GM04504 (cell line): ENCODE measurements at regions not wholly inside any gene's neighbourhood (a gene's known extent, or its start where the extent isn't known, plus 50 kb on each side); places are given as distances from the start of the nearest gene placed in this dataset.

Source experiments
- DNase-seq: peaks from one replicate; pipeline ENCODE4 v3.0.0-alpha.2; 2012; ENCODE audit warnings: low read depth

DNA sequence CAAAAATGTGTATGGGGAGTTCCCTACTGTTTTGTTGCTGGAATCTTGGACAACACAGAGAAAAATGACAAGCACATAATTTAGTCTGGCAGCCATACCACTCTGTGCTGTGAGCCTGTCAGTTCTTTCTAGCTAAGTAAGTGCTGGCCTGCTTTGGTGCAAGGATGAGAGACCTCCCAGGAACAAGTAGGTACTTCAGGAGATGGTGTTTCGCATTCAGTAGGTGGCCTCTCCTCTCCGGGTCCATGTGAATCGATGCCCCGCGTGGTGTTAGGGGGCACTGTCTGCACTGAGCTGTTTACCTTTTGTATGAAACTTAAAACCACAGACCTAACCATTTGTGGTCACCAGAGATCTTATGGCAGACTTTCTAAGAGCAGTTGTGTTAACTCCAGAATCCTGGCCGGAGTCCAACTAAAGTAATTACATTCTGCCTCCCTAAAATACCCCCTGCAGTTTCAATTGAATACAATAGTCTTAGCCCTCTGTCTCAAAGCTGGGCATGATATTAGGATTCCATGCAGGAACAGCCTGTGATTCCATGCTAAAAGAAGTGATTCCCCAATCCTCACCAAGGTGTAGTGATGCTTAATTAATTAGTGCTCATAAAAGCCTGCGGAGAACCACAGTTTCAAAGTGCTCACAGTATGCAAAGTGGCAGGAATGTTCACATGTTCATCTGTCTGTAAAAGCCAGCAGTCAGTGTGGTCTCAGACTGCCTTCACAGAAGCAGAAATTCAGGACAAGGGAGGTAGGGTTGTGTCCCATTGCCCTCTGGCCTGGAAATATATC lies 64.2 kb downstream of the LLPH start:
- DNase-seq, result no peak

DNA sequence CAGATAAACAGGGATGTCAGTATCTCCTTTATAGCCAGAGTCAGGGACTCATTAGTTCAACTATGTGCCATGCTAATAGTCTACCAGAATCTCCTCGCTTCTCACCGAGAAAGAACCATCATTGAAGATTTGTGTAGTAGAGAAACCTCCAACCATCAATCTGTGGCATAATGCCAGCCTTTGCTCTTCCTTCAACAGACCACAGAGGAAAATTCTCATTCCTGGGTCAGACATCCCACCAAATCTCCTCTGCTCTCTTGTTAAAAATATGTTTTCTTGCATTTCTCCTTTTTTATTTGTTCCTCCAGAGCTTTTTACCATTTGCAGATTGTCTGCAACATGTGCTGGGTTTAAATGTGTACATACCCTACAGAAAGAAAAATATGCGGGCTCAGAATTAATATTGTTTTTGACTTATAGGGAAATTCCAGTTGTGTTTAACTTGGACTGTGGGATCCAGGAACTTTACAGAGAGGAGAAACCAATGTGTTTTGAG lies 64.9 kb downstream of the LLPH start:
- no peak for DNase-seq

DNA sequence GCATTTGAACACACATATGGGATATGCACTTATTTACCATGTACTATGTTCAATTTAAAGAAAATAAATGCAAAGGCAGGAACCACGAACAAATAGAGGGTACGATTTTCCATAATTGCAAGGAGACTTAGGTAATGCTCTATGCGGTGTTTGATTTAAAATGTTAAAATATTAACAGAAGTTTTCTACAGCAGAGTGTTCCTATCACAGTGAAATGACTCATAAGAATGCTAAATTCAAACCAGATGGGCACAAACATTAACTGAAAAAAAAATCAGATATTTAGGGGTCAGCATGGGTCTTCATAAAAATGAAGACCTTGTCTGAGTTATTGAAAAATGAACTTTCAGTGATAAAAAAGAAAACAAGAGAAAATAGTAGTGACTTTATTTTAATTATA lies 65.4 kb downstream of the LLPH start:
- DNase-seq, result no peak

DNA sequence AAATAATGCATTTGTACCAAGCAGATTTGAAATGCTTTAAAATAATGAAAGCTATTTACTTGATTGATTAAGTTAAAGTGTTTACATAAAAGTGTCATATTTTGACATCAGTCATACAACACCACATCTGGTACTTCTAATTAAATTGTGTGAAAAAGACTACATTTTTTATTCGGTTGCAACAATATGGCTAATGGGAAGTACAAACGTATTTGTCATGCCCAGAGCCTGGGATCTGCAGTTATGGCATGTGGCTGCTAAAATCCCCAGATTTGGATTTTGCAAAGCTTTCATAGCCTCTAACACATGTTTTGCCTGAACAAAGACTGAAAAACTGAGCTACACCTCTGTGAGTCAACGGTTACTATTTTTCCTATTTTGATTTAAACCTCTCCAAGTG lies 66.6 kb downstream of the LLPH start:
- no peak for DNase-seq

DNA sequence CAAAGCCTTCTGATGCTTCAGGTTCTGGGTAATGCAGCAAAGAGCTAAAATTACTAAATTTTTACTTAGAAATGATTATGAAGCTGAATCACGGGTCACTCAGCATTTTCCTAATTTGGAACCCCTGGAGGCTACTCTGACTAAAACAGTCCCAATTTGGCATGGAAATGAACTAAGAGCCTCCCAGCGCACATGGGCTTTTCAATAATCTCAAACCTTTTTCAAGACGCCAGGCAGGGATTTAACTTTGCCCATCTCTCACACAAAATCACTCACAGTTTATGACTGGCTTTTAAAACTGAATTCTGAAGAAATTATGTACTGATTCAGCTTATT lies 68.3 kb downstream of the LLPH start:
- no peak for DNase-seq

DNA sequence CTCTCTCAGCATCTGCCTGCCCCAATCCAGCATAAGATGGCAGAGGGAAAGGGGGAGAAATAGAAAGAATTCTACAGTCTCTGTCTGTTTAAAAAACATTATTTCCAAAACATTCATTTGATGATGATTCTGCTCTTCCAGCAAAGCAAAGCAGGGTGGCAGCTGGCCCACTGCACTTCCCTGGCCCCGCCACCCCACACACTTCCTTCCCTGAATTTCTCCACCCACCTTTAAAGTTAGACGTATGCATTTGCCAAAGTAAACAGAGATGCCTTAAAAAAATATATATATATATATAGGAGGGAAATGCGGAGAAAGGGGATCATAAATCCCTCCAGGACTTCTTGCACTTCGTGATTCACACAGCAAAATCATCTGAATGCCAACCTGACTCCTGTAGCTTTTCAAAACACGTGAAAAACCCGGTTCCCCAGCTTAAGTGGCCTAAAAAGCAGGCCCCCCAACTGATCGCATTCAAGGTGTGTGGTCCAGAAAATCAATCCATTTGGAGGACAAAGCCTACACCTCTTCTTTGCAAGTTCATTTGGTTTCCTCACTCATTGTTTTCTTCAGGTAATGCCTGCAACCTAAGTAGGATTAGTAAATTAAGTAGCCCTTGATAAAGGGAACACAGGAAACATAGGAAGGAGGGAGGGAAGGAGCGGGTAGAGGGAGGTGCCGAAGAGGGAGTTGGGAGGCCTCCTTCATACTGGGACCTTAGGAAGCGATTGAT lies 68.8 kb downstream of the LLPH start:
- DNase-seq, result no peak

DNA sequence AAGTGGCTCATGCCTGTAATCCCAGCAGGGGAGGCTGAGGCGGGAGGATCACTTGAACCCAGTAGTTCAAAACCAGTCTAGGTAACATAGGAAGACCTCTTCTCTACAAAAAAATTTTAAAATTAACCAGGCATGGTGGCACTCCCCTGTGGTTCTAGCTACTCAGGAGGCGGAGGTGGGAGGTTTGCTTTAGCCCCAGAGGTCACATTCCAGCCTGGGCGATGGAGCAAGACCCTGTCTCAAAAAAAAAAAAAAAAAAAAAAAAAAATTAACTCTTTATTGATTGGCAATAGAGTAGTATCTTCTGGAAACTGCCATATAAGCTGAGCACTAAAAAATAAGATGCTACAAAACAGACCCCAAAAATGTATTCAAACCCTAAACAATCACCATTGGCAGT lies 69.5 kb downstream of the LLPH start:
- no peak for DNase-seq

DNA sequence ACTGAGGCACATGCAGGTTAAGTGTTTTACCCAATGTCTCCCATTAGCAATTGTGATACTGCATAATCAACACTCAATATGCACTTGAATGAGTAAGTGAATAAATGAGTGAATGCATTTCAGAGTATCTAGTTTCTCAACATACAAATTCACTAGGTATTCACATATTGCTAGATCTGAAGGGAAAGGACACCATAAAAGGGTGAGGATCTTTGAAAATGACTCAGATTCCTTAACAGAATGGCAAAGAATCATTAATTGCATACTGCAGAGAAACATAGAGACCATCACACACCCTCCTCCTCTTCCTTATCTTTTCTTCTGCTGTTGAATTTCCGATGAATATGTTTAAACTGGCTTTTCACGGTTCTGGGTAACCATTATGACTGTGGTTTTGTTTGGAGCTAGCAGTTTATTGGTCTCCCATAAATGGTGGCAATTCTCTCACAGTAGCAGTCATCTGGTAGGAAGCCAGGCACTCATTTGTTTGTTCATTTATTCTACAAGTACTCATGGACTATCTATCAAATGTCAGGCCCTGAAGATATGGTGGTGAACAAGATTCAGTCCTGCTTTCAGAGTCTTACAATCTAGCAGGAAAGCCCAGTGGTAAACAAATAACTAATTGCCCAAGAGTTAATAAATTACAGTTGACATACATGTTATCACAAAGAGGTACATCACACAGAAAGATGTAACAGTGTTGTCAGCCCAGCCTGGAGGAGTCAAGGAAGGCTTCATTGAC lies 70.2 kb downstream of the LLPH start:
- no peak for DNase-seq

DNA sequence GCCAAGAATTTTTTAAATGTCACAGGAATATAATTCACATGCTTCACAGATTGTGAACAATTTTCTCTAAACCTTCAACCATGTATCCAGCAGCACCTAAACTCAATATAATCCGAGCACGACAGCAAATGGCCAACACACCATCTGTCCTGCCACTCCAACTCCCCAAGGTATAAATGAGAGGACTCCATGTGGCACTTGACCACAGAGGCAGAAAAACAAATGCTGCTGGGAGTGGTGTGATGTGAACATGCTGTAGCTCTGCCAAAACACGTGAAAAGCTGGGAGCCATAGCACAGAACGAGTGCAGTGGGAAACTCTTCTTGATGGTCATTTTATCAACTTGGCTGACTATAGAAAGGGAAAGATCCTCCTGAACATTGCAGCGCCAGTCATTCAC lies 70.9 kb downstream of the LLPH start:
- no peak for DNase-seq

DNA sequence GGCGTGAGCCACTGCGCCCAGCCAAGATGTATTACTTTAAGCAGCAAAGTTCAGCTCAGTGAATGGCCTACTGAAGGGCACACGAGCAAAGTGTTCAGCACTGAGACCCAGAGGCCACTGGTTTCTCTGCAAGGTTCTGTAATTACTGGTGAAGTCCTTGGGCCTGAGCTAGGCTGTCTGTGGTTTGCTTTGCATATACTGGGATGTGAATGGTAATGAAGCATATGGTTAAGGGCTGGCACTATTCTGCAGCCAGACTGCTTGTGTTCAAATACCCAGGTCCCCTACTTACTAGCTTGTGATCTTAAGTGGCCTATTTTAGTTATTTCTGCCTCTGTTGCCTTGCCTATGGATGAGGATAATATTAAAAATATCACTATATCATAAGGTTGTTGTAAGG lies 72.0 kb downstream of the LLPH start:
- DNase-seq, result no peak

DNA sequence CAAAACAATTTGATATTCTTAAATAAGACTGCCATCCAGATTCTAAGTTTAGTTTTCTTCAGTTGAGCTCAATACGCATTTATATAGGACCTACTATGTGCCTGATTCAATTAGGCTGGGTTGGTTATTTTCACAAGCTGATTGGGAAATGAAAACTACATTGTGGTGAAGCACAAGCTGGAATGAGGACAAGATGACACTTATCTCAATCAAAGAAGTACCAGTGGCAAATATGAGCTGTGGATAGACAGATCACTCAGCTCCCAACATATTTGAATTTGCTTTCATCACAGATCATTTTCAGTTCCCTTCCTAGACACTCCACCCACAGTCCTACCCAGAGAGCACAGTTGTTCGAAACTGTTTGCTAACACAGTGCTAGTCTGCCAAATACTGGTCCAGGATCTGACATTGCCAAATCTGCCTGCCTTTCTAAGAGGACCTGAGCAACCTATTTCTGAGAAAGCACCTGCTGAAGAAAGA lies 74.7 kb downstream of the LLPH start:
- DNase-seq, result no peak

DNA sequence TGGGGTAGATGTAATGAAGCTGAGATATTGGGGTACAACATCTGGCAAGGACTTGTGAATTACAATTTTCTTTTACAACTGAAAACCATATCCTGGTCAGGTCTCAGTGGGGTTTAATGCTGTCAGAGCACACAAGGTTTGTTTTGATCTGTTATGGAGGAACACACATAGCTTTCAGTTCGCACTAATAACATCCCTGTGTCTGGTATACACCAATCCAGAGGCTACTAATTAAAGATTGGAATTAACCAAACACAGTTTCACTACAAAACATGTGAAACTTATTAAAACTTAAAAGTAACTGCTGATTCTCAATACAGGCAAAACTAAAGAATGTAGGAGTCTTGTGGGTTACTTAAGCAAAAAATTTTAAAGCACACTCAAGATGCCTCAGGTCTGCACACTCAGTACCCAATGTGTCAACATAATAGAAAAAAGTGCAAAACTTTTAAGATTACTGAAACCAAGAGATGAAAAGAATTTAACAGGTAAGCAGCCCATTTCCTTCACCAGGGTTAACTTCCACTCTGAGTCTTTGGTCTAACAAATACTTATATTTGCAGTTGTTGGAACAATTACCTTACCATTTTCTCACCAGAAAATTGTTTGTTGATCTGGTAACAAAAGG lies 77.4 kb downstream of the LLPH start:
- DNase-seq, result no peak

DNA sequence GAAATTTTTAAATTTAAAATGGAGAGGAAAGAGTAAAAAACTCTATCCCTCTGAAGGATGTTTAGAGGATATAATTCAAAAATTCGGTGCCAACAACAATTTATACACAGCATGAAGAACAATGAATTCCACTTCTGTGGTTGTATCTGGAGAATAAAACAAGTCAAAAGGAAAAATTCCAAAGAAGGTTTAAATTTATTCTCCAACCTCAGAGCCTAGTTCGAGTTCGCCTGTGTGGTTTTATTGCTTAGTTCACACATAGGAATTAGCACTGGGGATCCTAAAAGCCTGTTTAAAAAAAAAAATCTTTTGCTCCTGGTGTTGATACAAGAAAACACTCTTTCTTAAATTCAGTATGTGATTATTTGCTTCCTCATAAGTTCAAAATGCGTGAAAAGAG lies 79.2 kb downstream of the LLPH start:
- no peak for DNase-seq

DNA sequence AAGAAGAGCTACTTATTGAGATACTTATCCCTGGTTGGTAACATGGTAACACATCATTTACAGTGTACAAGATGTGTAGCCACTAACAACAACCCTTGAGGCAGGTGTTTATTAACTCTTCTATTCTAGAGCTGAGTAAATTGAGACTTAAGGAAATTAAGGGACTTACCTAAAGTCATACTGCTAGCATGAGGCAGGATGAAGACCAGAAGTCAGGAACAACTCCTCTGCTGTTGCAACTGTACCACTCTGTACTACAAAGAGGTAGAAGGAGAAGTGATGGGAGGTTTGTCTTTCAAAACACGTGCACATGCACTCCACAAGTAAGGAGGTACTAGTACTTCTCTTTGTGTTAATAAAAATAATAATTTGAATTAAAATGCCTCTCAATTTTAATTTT lies 79.9 kb downstream of the LLPH start:
- DNase-seq, result no peak

DNA sequence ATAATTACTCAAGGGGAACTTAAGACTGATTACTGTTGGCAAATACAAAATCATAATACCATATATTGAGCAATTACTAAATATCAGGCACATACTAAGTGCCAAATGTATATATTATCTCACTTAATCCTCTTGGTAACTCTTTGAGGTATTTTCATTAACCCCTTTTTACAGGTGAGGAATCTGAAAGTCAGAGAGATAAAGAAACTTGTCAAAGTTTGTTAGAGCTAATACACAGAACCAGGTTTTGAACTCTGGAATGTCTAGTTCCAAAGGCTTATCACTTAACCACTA lies 80.3 kb downstream of the LLPH start:
- no peak for DNase-seq

DNA sequence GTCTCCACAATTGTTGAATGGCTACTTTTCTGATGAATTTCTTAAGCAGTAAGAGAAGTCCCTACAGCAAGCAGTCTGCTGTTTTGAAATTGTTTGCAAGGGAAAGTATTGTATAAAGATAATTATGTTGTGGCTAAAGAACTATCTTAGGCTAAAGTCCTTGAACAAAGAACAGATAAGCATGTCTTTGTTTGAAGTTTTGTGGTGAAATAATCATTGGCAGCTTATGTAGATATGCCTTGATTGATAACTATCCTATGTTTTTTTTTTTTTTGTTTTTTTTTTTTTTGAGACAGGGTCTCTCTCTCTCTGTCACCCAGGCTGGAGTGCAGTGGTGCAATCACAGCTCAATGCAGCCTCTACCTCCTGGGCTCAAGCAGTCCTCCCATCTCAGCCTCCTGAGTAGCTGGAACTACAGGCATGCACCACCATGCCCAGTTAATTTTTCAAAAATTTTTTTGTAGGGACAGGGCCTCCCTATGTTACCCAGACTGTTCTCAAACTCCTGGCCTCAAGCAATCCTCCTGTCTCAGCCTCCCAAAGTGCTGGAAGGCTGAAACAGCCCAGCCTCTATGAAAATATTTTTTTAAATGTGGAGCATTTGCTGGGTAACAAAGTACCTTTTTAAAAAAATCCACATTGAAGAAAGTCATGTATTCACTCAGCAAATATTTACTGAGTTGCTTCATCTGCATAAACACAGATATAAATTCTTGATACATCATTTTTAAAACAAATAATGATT lies 80.8 kb downstream of the LLPH start:
- DNase-seq, result no peak

DNA sequence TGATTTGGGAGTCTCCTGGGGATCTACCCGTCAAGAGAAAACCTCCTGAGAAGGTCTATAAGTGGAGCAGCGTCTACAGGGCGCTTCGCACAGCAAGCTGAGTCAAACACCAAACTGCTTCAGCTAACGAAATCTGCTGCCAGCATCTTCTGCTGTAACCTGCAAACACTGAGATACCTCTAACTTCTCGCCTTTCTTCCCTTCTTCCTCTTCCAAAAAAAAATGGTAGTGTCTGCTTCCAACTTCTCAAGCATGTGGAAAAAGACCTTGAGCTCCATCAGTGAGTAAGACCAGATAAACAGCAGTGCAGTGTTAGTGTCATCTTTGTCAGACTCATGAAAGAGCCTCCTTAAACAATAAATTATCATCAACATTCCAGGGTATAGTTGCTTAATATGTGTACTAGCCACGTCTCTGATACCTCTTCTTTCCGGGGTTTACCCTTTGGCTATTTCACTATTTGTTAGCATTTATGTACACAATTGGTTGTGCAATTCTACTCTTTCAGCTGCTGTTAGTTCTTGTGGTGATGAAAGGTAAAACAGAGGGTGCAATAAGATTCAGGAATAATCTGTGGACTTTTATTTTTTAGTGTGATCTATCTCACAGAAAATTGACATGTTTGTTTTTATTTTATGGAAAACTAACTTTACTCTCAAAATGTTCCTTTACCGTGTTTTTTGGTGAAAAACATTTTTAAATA lies 81.6 kb downstream of the LLPH start:
- DNase-seq, result no peak

DNA sequence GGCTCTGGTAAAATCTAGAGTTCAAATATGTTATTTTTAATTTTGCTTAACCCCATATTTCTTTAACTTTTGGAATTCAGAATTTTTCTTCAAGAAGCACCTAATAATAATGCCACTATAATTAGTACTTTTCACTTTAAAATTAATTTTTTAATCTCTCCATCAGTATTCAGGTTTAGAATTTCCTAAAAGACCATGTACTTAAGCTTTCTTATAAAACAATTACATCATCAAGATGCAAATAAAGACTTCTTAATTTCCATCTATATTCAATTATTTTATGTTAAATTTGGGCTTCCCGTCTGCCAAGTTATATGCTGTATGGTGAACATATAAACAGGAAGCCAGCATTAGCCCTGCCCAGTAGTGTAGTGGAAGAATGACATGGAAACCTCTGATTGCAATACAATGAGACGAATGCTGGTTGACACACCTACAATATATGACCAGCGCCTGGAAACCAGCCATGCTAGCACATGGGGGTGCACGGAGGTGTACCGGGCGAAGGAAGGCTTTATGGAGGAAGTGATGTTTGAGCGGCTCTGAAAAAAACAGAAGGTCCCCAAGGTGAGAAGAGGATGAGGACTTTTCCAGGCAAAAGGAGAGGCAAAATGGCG lies 82.2 kb downstream of the LLPH start:
- DNase-seq, result no peak

DNA sequence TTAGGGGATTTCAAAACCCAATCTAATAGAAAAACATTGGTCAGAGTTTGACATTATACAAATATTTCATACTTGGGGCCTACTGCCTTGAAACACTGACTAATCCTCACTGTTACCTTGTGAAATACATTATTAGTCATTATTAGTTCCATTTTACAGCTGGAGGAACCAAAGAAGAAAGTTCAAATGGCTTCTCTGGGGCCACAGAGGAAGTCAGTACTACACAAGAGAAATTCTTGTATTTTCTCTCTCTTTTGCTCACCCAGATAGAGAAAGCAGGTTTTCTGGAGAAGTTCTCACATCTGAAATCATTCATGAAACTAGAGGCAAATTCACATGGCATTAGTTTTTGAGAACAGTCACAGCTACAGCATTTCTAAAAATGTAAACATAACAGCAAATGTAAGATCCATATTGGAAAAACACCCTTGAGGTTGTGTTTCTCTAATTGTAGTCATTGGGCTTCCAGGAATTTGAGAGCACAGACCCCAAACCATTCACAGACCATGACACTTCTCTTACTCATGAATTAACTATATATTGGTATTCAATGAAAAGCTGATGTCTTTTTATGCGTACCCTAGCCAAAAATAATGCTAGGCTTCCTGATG lies 83.0 kb downstream of the LLPH start:
- DNase-seq, result no peak

DNA sequence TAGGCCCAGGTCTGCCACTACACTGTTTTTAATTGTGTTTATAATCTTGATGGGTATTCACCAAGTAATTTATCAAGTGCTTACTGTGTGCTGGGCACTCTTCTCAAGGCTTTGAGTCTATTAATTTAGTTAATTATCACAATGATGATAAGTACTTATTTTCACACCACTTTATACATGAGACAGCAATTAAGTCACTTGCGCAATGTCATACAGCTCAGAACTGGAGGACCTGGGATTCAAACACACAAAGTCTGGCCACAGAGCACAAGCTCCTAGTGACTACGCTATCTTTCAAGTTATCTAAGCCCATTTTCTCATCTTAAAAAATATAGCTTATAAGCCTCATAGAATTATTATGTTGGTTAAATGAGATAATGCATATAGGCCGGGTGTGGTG lies 85.0 kb downstream of the LLPH start:
- DNase-seq, result no peak
